ENCODE measurements at regions not wholly inside any gene's neighbourhood (a gene's known extent, or its start where the extent isn't known, plus 50 kb on each side); places are given as distances from the start of the nearest gene placed in this dataset.
"Not testable (repeated sequence)": the region's sequence is repeated elsewhere in the genome, so short reads cannot be mapped to it uniquely, and the experiment has no call there.

DNA sequence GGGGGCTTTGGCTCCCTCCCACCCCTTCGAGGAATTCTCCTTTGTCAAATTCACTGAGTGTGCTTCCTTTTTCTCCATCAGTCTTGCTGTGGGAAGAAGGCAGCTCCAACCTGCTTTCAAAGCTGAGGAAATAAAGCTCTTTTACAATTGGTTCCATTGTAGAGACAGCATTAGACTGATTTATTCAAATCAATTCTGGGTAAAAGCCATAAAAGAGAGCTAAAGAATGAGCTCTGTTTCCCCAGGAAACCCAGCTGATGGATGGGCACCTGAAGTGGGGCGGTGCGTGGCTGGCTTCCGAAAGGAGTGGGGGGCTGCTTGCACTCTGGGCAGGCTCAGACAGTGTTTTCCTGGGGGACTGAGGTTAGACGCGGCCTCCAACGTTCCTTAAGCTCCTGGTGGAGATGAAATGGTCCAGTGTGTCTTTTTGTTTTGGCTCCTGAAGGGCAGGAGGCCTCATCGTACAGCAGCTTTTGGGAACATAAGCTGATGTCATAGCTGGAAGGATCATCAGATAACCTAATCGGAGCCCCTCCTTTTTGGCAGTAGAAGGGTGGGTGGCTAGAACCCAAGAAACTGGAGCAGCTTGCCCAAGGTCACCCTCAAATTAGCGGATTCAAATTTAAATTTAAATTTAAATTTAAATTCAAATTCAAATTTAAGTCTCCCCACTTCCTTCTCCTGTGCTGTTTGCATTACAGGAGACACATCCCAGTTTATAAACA is 128.5 kb upstream of the EEF2KMT start:
- TF ChIP-seq CTCF (IDR thresholded peaks at IDR 0.05), result no peak
- H3K27ac ChIP-seq, result no peak overlapping the region
- no peak for DNase-seq
- H3K9me3 ChIP-seq, result no peaks in the 10 kb centered on the region
- no peak overlapping the region for H3K4me3 ChIP-seq
- intact Hi-C loops (cut with DNase I), result no loop called here
- no peaks in the 10 kb centered on the region for H3K27me3 ChIP-seq
- H3K36me3 ChIP-seq, result no peaks in the 10 kb centered on the region
- H3K9ac ChIP-seq (ENCODE audit: low read depth in 2 of 2, low read length in 2 of 2), result no peak overlapping the region
- H3K4me1 ChIP-seq, result no peaks in the 10 kb centered on the region

DNA sequence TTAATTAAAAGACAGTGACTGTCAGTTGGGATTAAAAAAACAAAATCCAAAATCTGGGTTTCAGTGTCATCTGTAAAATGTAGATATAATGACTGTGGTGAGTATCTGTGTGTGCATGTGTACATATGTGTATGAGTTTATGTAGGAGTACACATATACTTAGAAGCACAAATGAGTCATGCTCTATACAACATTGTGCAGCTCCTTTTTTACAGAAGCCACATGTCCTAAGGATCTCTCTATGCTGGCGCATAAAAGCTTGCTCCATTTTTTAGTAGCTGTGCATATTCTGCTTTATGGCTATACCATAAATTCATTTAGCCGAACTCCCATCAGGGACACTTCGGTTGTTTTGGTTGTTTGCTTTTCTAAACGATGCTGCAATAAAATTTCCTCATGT is 125.2 kb upstream of the EEF2KMT start:
- intact Hi-C loops (cut with DNase I), result no loop called here
- no peaks in the 10 kb centered on the region for H3K4me1 ChIP-seq
- no peaks in the 10 kb centered on the region for H3K9me3 ChIP-seq
- H3K9ac ChIP-seq (ENCODE audit: low read depth in 2 of 2, low read length in 2 of 2), result no peak overlapping the region
- H3K27me3 ChIP-seq, result no peaks in the 10 kb centered on the region
- no peak overlapping the region for H3K4me3 ChIP-seq
- no peak overlapping the region for H3K27ac ChIP-seq
- H3K36me3 ChIP-seq, result no peaks in the 10 kb centered on the region
- TF ChIP-seq CTCF (IDR thresholded peaks at IDR 0.05), result no peak
- no peak for DNase-seq

GRCh38 chr16:5221831-5222230 is 124.2 kb upstream of the EEF2KMT start:
- DNase-seq; intact Hi-C loops (cut with DNase I); H3K4me1 ChIP-seq; H3K27me3 ChIP-seq; H3K27ac ChIP-seq; H3K9ac ChIP-seq (ENCODE audit: low read depth in 2 of 2, low read length in 2 of 2); H3K36me3 ChIP-seq; H3K4me3 ChIP-seq; H3K9me3 ChIP-seq: not testable (repeated sequence)

DNA sequence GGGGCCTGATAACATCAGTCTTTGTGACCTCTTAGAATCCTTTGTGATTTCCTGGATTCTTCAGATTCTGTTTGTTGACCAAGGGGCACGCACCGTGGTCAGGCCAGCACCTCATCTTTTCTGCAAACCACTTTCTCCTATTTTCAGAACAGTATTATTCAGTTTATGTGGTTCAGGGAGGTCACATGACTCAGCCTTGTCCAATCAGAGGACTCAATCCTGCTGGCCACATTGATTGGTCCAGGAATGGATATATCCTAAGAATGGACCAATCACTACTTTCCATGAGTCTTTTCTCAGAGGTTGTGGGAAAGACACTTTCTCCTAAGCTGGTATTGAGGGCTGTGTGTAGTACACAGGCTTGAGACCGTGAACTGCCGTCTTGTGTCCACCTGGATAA is 123.1 kb upstream of the EEF2KMT start:
- Histone ChIP-seq H3K9me3 (no peaks in the 10 kb centered on the region), H3K9ac (ENCODE audit: low read depth in 2 of 2, low read length in 2 of 2) (no peak overlapping the region), H3K36me3 (no peaks in the 10 kb centered on the region), H3K4me3 (no peak overlapping the region), H3K4me1 (no peaks in the 10 kb centered on the region), H3K27ac (no peak overlapping the region), H3K27me3 (no peaks in the 10 kb centered on the region)
- TF ChIP-seq CTCF (IDR thresholded peaks at IDR 0.05), result no peak
- no peak for DNase-seq
- intact Hi-C loops (cut with DNase I), result no loop called here

- Histone ChIP-seq H3K9ac (ENCODE audit: low read depth in 2 of 2, low read length in 2 of 2) (no peak overlapping the region), H3K27me3 (no peaks in the 10 kb centered on the region), H3K4me1 (no peaks in the 10 kb centered on the region), H3K36me3 (no peaks in the 10 kb centered on the region), H3K27ac (no peak overlapping the region), H3K4me3 (no peak overlapping the region), H3K9me3 (no peaks in the 10 kb centered on the region)
- TF ChIP-seq CTCF (IDR thresholded peaks at IDR 0.05), result no peak
- DNase-seq, result no peak
- intact Hi-C loops (cut with DNase I), result no loop called here
These were observed 119.0 kb upstream of the EEF2KMT start for GRCh38 chr16:5216441-5217080.

GRCh38 chr16:5215901-5216300 is 118.3 kb upstream of the EEF2KMT start:
- H3K27me3 ChIP-seq, result no peaks in the 10 kb centered on the region
- intact Hi-C loops (cut with DNase I), result no loop called here
- no peaks in the 10 kb centered on the region for H3K9me3 ChIP-seq
- H3K4me3 ChIP-seq, result no peak overlapping the region
- no peak for DNase-seq
- H3K4me1 ChIP-seq, result no peaks in the 10 kb centered on the region
- H3K9ac ChIP-seq (ENCODE audit: low read depth in 2 of 2, low read length in 2 of 2), result no peak overlapping the region
- H3K27ac ChIP-seq, result no peak overlapping the region
- no peak for TF ChIP-seq CTCF (IDR thresholded peaks at IDR 0.05)
- H3K36me3 ChIP-seq, result no peaks in the 10 kb centered on the region

All from colonic mucosa (tissue), 4 donors.